B cell (primary cell): ENCODE measurements at regions not wholly inside any gene's neighbourhood (a gene's known extent, or its start where the extent isn't known, plus 50 kb on each side); places are given as distances from the start of the nearest gene placed in this dataset.

Experiments used
- ATAC-seq: fragments of 200-7000 bp; cut with Tn5 transposase; one replicate; pipeline ENCODE4 v1.10.0; 2021; ENCODE audit warnings: low read depth, mild to moderate bottlenecking, moderate number of reproducible peaks, moderate library complexity
- CTCF ChIA-PET: fragments of 350-600 bp; sonication (Branson Sonifier 250); formaldehyde crosslinking; loops from one replicate; lab custom pipeline; 2021; ENCODE audit warnings: antibody characterized with exemption, inconsistent platforms; lab: Charles Lee
- POLR2A ChIA-PET: fragments of 350-600 bp; sonication (Branson Sonifier 250); formaldehyde crosslinking; loops from one replicate; lab custom pipeline; 2021; ENCODE audit warnings: antibody characterized with exemption; lab: Charles Lee
- DNase-seq: peaks from one replicate; pipeline ENCODE4 v3.0.0; 2013
- H2AFZ ChIP-seq: 2 replicates; pipeline ENCODE4 v1.6.1; 2012; ENCODE audit warnings: mild to moderate bottlenecking, low read depth, low read length; ENCODE audit not compliant: insufficient read depth, poor library complexity, severe bottlenecking
- H3K27ac ChIP-seq, 2 donors: 1 replicate in 1 of 2; 2 replicates in 1 of 2; pipeline ENCODE4 v1.5.1; 2012 to 2013; ENCODE audit warnings: low read length in 2 of 2, mild to moderate bottlenecking in 2 of 2, moderate library complexity in 1 of 2
- H3K27me3 ChIP-seq, 4 experiments: fragments of 200-600 bp in 1 of 4; sonication (generic) in 1 of 4; replicated peaks in 1 of 4; 1 replicate in 2 of 4; 2 replicates in 2 of 4; pipeline versions ENCODE4 v1.6.1 to v1.7.0; 2013 to 2016; ENCODE audit warnings: low read length in 3 of 4, mild to moderate bottlenecking in 2 of 4, mixed read lengths in 1 of 4, moderate library complexity in 1 of 4; ENCODE audit not compliant: insufficient read depth in 4 of 4, control insufficient read depth in 3 of 4; ENCODE audit errors: control extremely low read depth in 1 of 4
- H3K36me3 ChIP-seq, 2 experiments: replicated peaks in 1 of 2; 1 replicate in 1 of 2; 2 replicates in 1 of 2; pipeline versions ENCODE4 v1.6.1 to v1.7.1; 2013; ENCODE audit warnings: low read length in 1 of 2; ENCODE audit not compliant: insufficient read depth in 2 of 2, control insufficient read depth in 1 of 2; ENCODE audit errors: control extremely low read depth in 1 of 2, extremely low read depth in 1 of 2
- H3K4me1 ChIP-seq, 2 donors: fragments of 200-600 bp in 1 of 2; sonication (generic) in 1 of 2; 1 replicate in 1 of 2; 2 replicates in 1 of 2; pipeline versions ENCODE4 v1.5.1 to v1.6.1; 2013 to 2017; ENCODE audit warnings: low read length in 2 of 2; ENCODE audit not compliant: control insufficient read depth in 2 of 2, insufficient read depth in 2 of 2
- H3K4me2 ChIP-seq: replicated peaks from 2 replicates; pipeline ENCODE3; 2012; ENCODE audit warnings: mild to moderate bottlenecking, low read depth, low read length; ENCODE audit not compliant: poor library complexity, severe bottlenecking
- H3K4me3 ChIP-seq, 5 experiments: fragments of 200-600 bp in 1 of 5; sonication (generic) in 1 of 5; 1 replicate in 3 of 5; 2 replicates in 2 of 5; pipeline versions ENCODE4 v1.5.1 to v1.7.0; 2011 to 2016; ENCODE audit warnings: low read length in 4 of 5, mild to moderate bottlenecking in 4 of 5, low read depth in 2 of 5, control low read depth in 1 of 5, moderate library complexity in 1 of 5; ENCODE audit not compliant: insufficient read depth in 1 of 5; ENCODE audit errors: control extremely low read depth in 1 of 5, extremely low read depth in 1 of 5
- H3K79me2 ChIP-seq: fragments of 200-600 bp; sonication (generic); one replicate; pipeline ENCODE4 v1.6.0; 2016; ENCODE audit warnings: low read length; ENCODE audit not compliant: control insufficient read depth, insufficient read depth
- H3K9ac ChIP-seq: fragments of 200-600 bp; sonication (generic); 2 replicates; pipeline ENCODE4 v1.6.1; 2017; ENCODE audit warnings: mild to moderate bottlenecking, low read length, moderate library complexity
- H3K9me3 ChIP-seq, 3 donors: one replicate each; pipeline versions ENCODE4 v1.6.1 to v1.7.1; 2013; ENCODE audit warnings: low read length in 2 of 3; ENCODE audit not compliant: control insufficient read depth in 2 of 3, insufficient read depth in 1 of 3; ENCODE audit errors: control extremely low read depth in 1 of 3
- H4K20me1 ChIP-seq: 2 replicates; pipeline ENCODE4 v1.6.0; 2012; ENCODE audit warnings: mild to moderate bottlenecking, low read length; ENCODE audit not compliant: insufficient read depth, control insufficient read depth, poor library complexity, severe bottlenecking
- H3K27ac Mint-ChIP-seq: one replicate; pipeline ENCODE4 v1.8.0; 2021; ENCODE audit warnings: mixed read lengths
- H3K27me3 Mint-ChIP-seq: one replicate; pipeline ENCODE4 v1.8.0; 2021; ENCODE audit warnings: mixed read lengths
- H3K4me1 Mint-ChIP-seq: one replicate; pipeline ENCODE4 v1.8.0; 2021; ENCODE audit warnings: mixed read lengths
- H3K4me3 Mint-ChIP-seq: one replicate; pipeline ENCODE4 v1.8.0; 2021; ENCODE audit warnings: mixed read lengths
- H3K9me3 Mint-ChIP-seq: one replicate; pipeline ENCODE4 v1.8.0; 2022; ENCODE audit warnings: mixed read lengths; ENCODE audit not compliant: insufficient read depth
- CTCF ChIP-seq: fragments of 200-600 bp; IDR thresholded peaks from one replicate; pipeline ENCODE4 v1.8.0; 2022; ENCODE audit warnings: antibody characterized with exemption, mild to moderate bottlenecking
- EZH2 ChIP-seq: IDR thresholded peaks from 2 replicates; pipeline ENCODE4 v1.6.1; 2012; ENCODE audit warnings: borderline replicate concordance, low read depth, mild to moderate bottlenecking, moderate library complexity, low read length; ENCODE audit not compliant: insufficient read depth, poor library complexity, severe bottlenecking
- WGBS: methylation state at CpG from one replicate; pipeline ENCODE4 v1.1.5; 2013; ENCODE audit warnings: missing lambda C conversion rate; ENCODE audit not compliant: insufficient coverage; 5-methylcytosine and 5-hydroxymethylcytosine counted together
- intact Hi-C: fragments of 100-400 bp; cut with micrococcal nuclease; formaldehyde crosslinking; loops from one replicate; pipeline ENCODE4 v1.10.0; 2022

GRCh38 chr12:92597118-92597517, 105.7 kb upstream of the PLEKHG7 start:
- no peak for DNase-seq
- Histone ChIP-seq H3K27me3 (no peaks in the 10 kb centered on the region), H2AFZ (no peak overlapping the region), H4K20me1 (no peaks in the 10 kb centered on the region), H3K9ac (no peak overlapping the region), H3K4me2 (no peak overlapping the region), H3K4me3 (no peak overlapping the region), H3K9me3 (peaks cover 0 to 30% (median 13%) of the 10 kb centered on the region in 3 donors), H3K27ac (no peak overlapping the region), H3K36me3 (no peaks in the 10 kb centered on the region), H3K4me1 (peaks cover 25 to 27% of the 10 kb centered on the region in 2 donors), H3K79me2 (no peaks in the 10 kb centered on the region)
- Mint-ChIP-seq H3K27me3 (no peaks in the 10 kb centered on the region), H3K4me3 (no peak overlapping the region), H3K9me3 (peaks cover 11% of the 10 kb centered on the region), H3K4me1 (peaks cover 45% of the 10 kb centered on the region), H3K27ac (no peak overlapping the region)
- no CpG with 5 or more reads among the region's 2 CpGs for WGBS
- ChIA-PET CTCF (interaction anchor here (0.7 kb wide), 1 partner anchor 11 kb away, joined by 4 read pairs; no protein-coding TSS in a partner anchor), POLR2A (no interaction called here)
- no peak for TF ChIP-seq CTCF
- no peak for TF ChIP-seq EZH2
- ATAC-seq, result no peak
- intact Hi-C loops, result no loop called here

GRCh38 chr12:92596383-92596782, 106.4 kb upstream of the PLEKHG7 start:
- peak overlapping the region; percentile 27 for H3K27ac Mint-ChIP-seq
- H3K36me3 ChIP-seq, result no peaks in the 10 kb centered on the region
- peaks cover 41% of the 10 kb centered on the region for H3K4me1 Mint-ChIP-seq
- no peaks in the 10 kb centered on the region for H3K79me2 ChIP-seq
- no peak overlapping the region for H3K9ac ChIP-seq
- ChIA-PET CTCF (interaction anchor here (0.7 kb wide), 1 partner anchor 12 kb away, joined by 4 read pairs; no protein-coding TSS in a partner anchor), POLR2A (interaction anchor here (0.5 kb wide), 1 partner anchor 232 kb away, joined by 3 read pairs; no protein-coding TSS in a partner anchor)
- intact Hi-C loops, result no loop called here
- H3K27me3 Mint-ChIP-seq, result no peaks in the 10 kb centered on the region
- TF ChIP-seq CTCF, result no peak
- H3K4me1 ChIP-seq, result peaks cover 24 to 25% of the 10 kb centered on the region in 2 donors
- no peak overlapping the region for H3K4me3 Mint-ChIP-seq
- H3K4me2 ChIP-seq, result no peak overlapping the region
- ATAC-seq (no peak), DNase-seq (no peak)
- no peak overlapping the region for H2AFZ ChIP-seq
- H3K4me3 ChIP-seq, result no peak overlapping the region
- no peak overlapping the region for H3K27ac ChIP-seq
- H4K20me1 ChIP-seq, result no peaks in the 10 kb centered on the region
- peaks cover 0 to 29% (median 13%) of the 10 kb centered on the region in 3 donors for H3K9me3 ChIP-seq
- no peaks in the 10 kb centered on the region for H3K27me3 ChIP-seq
- peaks cover 8% of the 10 kb centered on the region for H3K9me3 Mint-ChIP-seq
- WGBS, result 97% methylated on average over 3 of the region's 7 CpGs
